Activated CD4-positive, alpha-beta memory T cell treated with anti-CD3 and anti-CD28 coated beads, Interleukin-2, amount 10 ng/mL, durations not matched to agents 7 days and 5 days (primary cell): ENCODE measurements at regions not wholly inside any gene's neighbourhood (a gene's known extent, or its start where the extent isn't known, plus 50 kb on each side); places are given as distances from the start of the nearest gene placed in this dataset.

ENCODE experiments used
- CTCF ChIA-PET: fragments of 350-600 bp; sonication (Branson Sonifier 250); formaldehyde crosslinking; loops from one replicate; lab custom pipeline; 2021; ENCODE audit warnings: antibody characterized with exemption, inconsistent platforms; lab: Charles Lee
- POLR2A ChIA-PET: fragments of 350-600 bp; sonication (Branson Sonifier 250); formaldehyde crosslinking; loops from one replicate; lab custom pipeline; 2021; ENCODE audit warnings: antibody characterized with exemption; lab: Charles Lee
- DNase-seq: peaks from one replicate; pipeline ENCODE4 v3.0.0-alpha.2; 2020
- H3K27ac Mint-ChIP-seq: one replicate; pipeline ENCODE4 v1.8.0; 2021; ENCODE audit warnings: mild to moderate bottlenecking, mixed read lengths
- H3K27me3 Mint-ChIP-seq: one replicate; pipeline ENCODE4 v1.8.0; 2021; ENCODE audit warnings: mixed read lengths
- H3K36me3 Mint-ChIP-seq: one replicate; pipeline ENCODE4 v1.8.0; 2021; ENCODE audit warnings: low read depth, mixed read lengths
- H3K4me1 Mint-ChIP-seq: one replicate; pipeline ENCODE4 v1.8.0; 2021; ENCODE audit warnings: mixed read lengths
- H3K4me3 Mint-ChIP-seq: one replicate; pipeline ENCODE4 v1.8.0; 2021; ENCODE audit warnings: mild to moderate bottlenecking, mixed read lengths
- H3K9me3 Mint-ChIP-seq: one replicate; pipeline ENCODE4 v1.8.0; 2021; ENCODE audit warnings: mixed read lengths

DNA sequence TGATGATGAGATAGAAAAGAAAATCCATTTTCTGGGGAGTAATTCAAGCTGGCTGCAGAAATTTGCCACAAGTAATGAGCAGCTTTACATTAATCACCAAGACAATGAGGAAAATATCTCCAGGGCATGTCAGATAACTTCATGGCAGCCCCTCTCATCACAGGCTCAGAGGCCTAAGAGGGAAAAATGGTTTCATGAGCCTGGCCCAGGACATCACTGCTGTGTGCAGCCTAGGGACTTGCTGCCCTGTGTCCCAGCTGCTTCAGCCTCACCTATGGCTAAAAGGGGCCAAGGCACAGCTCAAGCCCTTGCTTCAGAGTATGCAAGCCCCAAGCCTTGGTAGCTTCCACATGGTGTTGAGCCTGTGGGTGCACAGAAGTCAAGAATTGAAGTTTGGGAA is 161.7 kb downstream of the OPA1 start:
- Mint-ChIP-seq H3K4me1 (no peaks in the 10 kb centered on the region), H3K27ac (no peak overlapping the region), H3K4me3 (no peak overlapping the region), H3K27me3 (peaks cover 50% of the 10 kb centered on the region), H3K36me3 (peaks cover 6% of the 10 kb centered on the region), H3K9me3 (peaks cover 17% of the 10 kb centered on the region)
- DNase-seq, result no peak
- POLR2A ChIA-PET, result no interaction called here
- CTCF ChIA-PET, result no interaction called here

DNA sequence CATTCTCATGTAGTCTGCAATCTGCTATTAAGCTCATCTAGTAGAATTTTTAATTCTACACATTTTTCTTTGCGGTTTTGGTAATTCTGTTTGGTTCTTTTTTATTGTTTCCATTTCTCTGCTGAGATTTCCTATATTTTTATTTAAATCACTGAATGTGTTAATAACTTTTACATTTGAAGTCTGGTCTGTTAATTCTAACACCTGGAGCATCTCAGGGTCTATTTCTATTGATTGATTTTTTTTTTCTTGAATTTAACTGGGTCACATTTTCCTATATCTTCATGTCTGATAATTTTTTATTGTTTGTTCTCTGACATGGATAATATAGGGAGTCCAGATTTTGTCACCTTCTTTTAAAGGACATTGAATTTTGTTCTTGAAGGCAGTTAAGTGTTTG is 163.5 kb downstream of the OPA1 start:
- peaks cover 6% of the 10 kb centered on the region for H3K36me3 Mint-ChIP-seq
- peaks cover 17% of the 10 kb centered on the region for H3K9me3 Mint-ChIP-seq
- H3K4me1 Mint-ChIP-seq, result no peaks in the 10 kb centered on the region
- no peak overlapping the region for H3K27ac Mint-ChIP-seq
- ChIA-PET CTCF (no interaction called here), POLR2A (no interaction called here)
- no peak for DNase-seq
- H3K4me3 Mint-ChIP-seq, result no peak overlapping the region
- peaks cover 50% of the 10 kb centered on the region for H3K27me3 Mint-ChIP-seq

DNA sequence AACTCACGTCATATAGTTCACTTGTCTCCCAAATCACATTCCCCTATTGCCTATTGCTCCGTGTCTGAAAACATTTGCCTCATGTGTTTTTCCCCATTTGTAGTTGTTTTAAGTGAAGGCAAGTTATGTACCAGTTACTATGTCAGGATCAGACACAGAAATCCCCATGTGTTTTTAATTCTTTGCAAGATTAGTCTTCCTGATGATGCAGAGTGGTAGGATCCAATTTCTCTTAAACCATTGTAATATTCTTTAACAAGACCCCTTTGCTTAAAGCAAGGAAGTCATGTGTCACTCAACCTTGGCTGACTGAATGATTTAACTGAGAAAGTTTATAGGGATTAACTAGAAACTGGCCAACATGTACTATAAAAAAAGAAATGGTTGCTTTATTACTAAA is 164.4 kb downstream of the OPA1 start:
- CTCF ChIA-PET, result interaction anchor here (1.3 kb wide), 1 partner anchor 23 kb away, joined by 3 read pairs; no protein-coding TSS in a partner anchor
- Mint-ChIP-seq H3K9me3 (peaks cover 17% of the 10 kb centered on the region), H3K27ac (no peak overlapping the region), H3K36me3 (peaks cover 6% of the 10 kb centered on the region), H3K4me3 (no peak overlapping the region), H3K4me1 (no peaks in the 10 kb centered on the region), H3K27me3 (peaks cover 43% of the 10 kb centered on the region)
- POLR2A ChIA-PET, result no interaction called here
- DNase-seq, result no peak

GRCh38 chr3:193761969-193762368 is 169.0 kb downstream of the OPA1 start:
- POLR2A ChIA-PET, result no interaction called here

GRCh38 chr3:193762657-193763056 is 169.6 kb downstream of the OPA1 start:
- ChIA-PET CTCF (interaction anchor here (1.2 kb wide), 1 partner anchor 18 kb away, joined by 3 read pairs; no protein-coding TSS in a partner anchor), POLR2A (no interaction called here)
- H3K36me3 Mint-ChIP-seq, result no peaks in the 10 kb centered on the region
- no peak for DNase-seq
- no peaks in the 10 kb centered on the region for H3K4me1 Mint-ChIP-seq
- H3K9me3 Mint-ChIP-seq, result peaks cover 2% of the 10 kb centered on the region
- H3K27ac Mint-ChIP-seq, result no peak overlapping the region
- H3K4me3 Mint-ChIP-seq, result no peak overlapping the region
- H3K27me3 Mint-ChIP-seq, result peaks cover 32% of the 10 kb centered on the region

More at GRCh38 chr3:193761969-193762368, 169.0 kb downstream of the OPA1 start:
- no peak for DNase-seq
- CTCF ChIA-PET, result interaction anchor here (1.2 kb wide), 1 partner anchor 19 kb away, joined by 3 read pairs; no protein-coding TSS in a partner anchor
- Mint-ChIP-seq H3K36me3 (peaks cover 3% of the 10 kb centered on the region), H3K4me3 (no peak overlapping the region), H3K27me3 (peaks cover 37% of the 10 kb centered on the region), H3K9me3 (peaks cover 6% of the 10 kb centered on the region), H3K4me1 (no peaks in the 10 kb centered on the region), H3K27ac (no peak overlapping the region)

GRCh38 chr3:193764959-193765358 is 172.0 kb downstream of the OPA1 start:
- ChIA-PET CTCF (no interaction called here), POLR2A (no interaction called here)
- Mint-ChIP-seq H3K27me3 (peaks cover 21% of the 10 kb centered on the region), H3K4me1 (no peaks in the 10 kb centered on the region), H3K36me3 (no peaks in the 10 kb centered on the region), H3K4me3 (no peak overlapping the region), H3K9me3 (no peaks in the 10 kb centered on the region), H3K27ac (no peak overlapping the region)
- no peak for DNase-seq

DNA sequence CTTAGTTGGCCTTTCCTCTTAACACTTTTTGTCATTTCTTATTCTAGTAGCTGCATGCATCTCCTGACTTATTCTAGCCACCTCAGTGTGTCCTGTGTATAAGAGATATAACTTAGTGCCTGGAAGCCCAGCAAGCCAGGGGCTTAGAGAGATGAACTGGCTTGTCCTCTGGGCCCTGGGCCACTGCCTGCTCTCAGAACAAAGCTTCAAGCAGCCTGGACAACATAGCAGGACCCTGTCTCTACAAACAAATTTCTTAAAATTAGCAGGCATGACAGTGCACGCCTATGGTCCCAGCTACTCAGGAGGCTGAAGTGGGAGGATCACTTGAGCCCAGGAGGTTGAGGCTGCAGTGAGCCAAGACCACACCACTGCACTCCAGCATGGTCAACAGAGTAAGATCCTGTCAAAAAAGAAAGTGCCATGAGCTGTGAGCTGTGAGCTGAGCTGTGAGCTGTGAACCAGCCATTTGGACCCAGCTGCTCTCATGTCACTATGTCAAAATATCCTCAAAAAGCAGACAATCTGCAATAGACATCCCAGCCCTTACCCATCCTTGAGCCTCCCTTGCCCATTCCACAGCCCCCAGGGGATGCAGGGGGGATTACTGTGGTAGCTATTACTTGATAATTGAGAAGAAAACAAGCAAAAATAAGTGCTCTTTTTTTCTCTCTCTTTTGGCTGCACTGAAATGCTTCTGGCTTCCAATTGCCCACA is 174.5 kb downstream of the OPA1 start:
- CTCF ChIA-PET, result interaction anchor here (0.8 to 1.5 kb wide), 3 partner anchors 13 to 548 kb away, joined by 3 to 4 read pairs (median 3); no protein-coding TSS in a partner anchor
- Mint-ChIP-seq H3K36me3 (no peaks in the 10 kb centered on the region), H3K4me1 (no peaks in the 10 kb centered on the region)

GRCh38 chr3:193768070-193768394 is 175.0 kb downstream of the OPA1 start:
- Mint-ChIP-seq H3K9me3 (no peaks in the 10 kb centered on the region), H3K4me1 (no peaks in the 10 kb centered on the region), H3K27ac (no peak overlapping the region), H3K27me3 (peaks cover 22% of the 10 kb centered on the region), H3K4me3 (no peak overlapping the region), H3K36me3 (no peaks in the 10 kb centered on the region)
- ChIA-PET POLR2A (no interaction called here), CTCF (interaction anchor here (0.8 to 1.5 kb wide), 3 partner anchors 12 to 548 kb away, joined by 3 to 4 read pairs (median 3); no protein-coding TSS in a partner anchor)
- no peak for DNase-seq

More for the DNA sequence above, 174.5 kb downstream of the OPA1 start:
- Mint-ChIP-seq H3K27me3 (peaks cover 21% of the 10 kb centered on the region), H3K9me3 (no peaks in the 10 kb centered on the region), H3K4me3 (no peak overlapping the region), H3K27ac (no peak overlapping the region)
- POLR2A ChIA-PET, result no interaction called here
- DNase-seq, result no peak

DNA sequence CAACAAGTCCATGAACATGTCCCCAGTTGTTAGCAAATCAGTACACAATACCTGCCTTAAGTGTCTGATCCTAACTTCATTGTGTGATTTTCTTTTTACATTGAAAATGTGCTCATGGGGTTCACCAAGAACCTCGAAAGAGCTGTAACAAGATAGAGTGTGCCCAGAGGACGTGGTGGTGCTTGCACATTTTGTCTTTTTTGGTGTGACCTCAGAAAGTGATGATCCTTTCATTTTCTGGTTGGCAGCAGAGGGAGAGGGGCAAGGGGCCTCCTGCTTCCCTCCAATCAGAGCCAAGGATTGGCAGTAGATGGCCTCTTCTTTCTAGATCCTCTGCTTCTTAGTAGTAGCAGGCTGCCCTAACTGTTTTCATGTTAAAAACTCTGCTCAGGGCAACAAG is 176.4 kb downstream of the OPA1 start:
- Mint-ChIP-seq H3K27me3 (peaks cover 18% of the 10 kb centered on the region), H3K36me3 (no peaks in the 10 kb centered on the region), H3K4me3 (no peak overlapping the region), H3K4me1 (no peaks in the 10 kb centered on the region), H3K9me3 (no peaks in the 10 kb centered on the region), H3K27ac (no peak overlapping the region)
- POLR2A ChIA-PET, result no interaction called here
- DNase-seq, result no peak
- CTCF ChIA-PET, result interaction anchor here (1.0 kb wide), 1 partner anchor 11 kb away, joined by 4 read pairs; no protein-coding TSS in a partner anchor

- CTCF ChIA-PET, result interaction anchor here (1.2 kb wide), 1 partner anchor 544 kb away, joined by 3 read pairs; no protein-coding TSS in a partner anchor
- H3K27ac Mint-ChIP-seq, result no peak overlapping the region
- peaks cover 3% of the 10 kb centered on the region for H3K4me1 Mint-ChIP-seq
- no peak for DNase-seq
- H3K36me3 Mint-ChIP-seq, result no peaks in the 10 kb centered on the region
- H3K27me3 Mint-ChIP-seq, result peaks cover 24% of the 10 kb centered on the region
- H3K4me3 Mint-ChIP-seq, result no peak overlapping the region
- H3K9me3 Mint-ChIP-seq, result no peaks in the 10 kb centered on the region
- POLR2A ChIA-PET, result no interaction called here
These were observed 178.1 kb downstream of the OPA1 start for GRCh38 chr3:193771011-193771652.

- no peaks in the 10 kb centered on the region for H3K36me3 Mint-ChIP-seq
- no peak for DNase-seq
- H3K4me3 Mint-ChIP-seq, result no peak overlapping the region
- no peak overlapping the region for H3K27ac Mint-ChIP-seq
- H3K9me3 Mint-ChIP-seq, result no peaks in the 10 kb centered on the region
- peaks cover 11% of the 10 kb centered on the region for H3K4me1 Mint-ChIP-seq
- peaks cover 26% of the 10 kb centered on the region for H3K27me3 Mint-ChIP-seq
- ChIA-PET POLR2A (no interaction called here), CTCF (interaction anchor here (1.2 kb wide), 1 partner anchor 544 kb away, joined by 3 read pairs; no protein-coding TSS in a partner anchor)
These were observed 178.8 kb downstream of the OPA1 start for GRCh38 chr3:193771653-193772421.

DNA sequence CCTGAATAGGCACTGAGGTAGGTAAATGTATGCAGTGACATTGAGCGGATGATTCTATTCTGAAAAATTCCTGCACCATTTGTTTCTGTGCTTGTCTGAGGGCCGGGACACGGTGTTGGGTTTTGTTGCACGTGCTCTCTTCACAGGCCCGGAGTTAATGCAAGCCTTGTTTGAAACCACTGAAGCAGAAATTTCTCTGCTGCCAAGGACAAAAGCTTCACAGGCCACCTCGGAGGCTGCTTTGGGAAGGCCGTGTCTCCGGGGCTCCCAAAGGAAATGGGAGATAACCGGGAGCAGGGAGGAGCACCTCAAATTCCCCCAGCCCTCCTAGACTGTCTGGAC is 179.4 kb downstream of the OPA1 start:
- no peak overlapping the region for H3K4me3 Mint-ChIP-seq
- H3K4me1 Mint-ChIP-seq, result peaks cover 14% of the 10 kb centered on the region
- CTCF ChIA-PET, result interaction anchor here (1.2 kb wide), 1 partner anchor 543 kb away, joined by 3 read pairs; no protein-coding TSS in a partner anchor
- H3K9me3 Mint-ChIP-seq, result no peaks in the 10 kb centered on the region
- peaks cover 26% of the 10 kb centered on the region for H3K27me3 Mint-ChIP-seq
- H3K27ac Mint-ChIP-seq, result no peak overlapping the region
- H3K36me3 Mint-ChIP-seq, result no peaks in the 10 kb centered on the region
- POLR2A ChIA-PET, result no interaction called here
- no peak for DNase-seq
